ENCODE measurements at regions not wholly inside any gene's neighbourhood (a gene's known extent, or its start where the extent isn't known, plus 50 kb on each side); places are given as distances from the start of the nearest gene placed in this dataset.

DNA sequence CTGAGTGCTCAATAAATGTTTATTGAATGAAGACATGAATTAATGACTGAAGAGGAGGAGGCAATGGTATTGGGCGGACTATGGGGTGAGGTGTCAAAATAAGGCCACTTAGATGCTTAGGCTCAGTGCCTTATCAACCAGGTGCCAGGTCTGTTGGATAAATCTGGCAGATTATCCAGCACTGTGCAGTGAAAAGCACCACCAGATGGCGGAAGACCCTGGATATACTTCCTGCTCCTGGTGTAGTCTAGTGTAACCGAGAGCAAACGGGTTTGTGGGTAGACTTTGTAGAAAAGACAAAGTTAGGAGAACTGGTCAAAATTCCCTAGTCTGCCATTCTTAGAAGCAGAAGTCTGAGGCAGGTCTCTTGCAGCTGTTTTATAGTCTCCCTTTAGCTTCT lies 306.3 kb downstream of the ATP23 start:
- DNase-seq (ENCODE audit: low read depth, low spot score), result peak; percentile 1
- no peaks in the 10 kb centered on the region for H3K36me3 ChIP-seq (ENCODE audit: control insufficient read depth in 1 of 2, insufficient read depth in 2 of 2, low read length in 2 of 2)

More for the DNA sequence above, 306.3 kb downstream of the ATP23 start:
- Histone ChIP-seq H3K79me2 (ENCODE audit: insufficient read depth, low read length) (no peaks in the 10 kb centered on the region), H3K4me2 (ENCODE audit: low read length) (no peak overlapping the region), H3K4me3 (replicated peaks in 1 of 2; ENCODE audit: low read depth in 1 of 2, low read length in 2 of 2) (no peak overlapping the region), H3K9me3 (ENCODE audit: control insufficient read depth in 1 of 2, insufficient read depth in 1 of 2, low read depth in 1 of 2, low read length in 2 of 2) (no peaks in the 10 kb centered on the region), H3K9me2 (ENCODE audit: insufficient read depth) (no peaks in the 10 kb centered on the region), H2AFZ (ENCODE audit: low read depth, low read length, poor library complexity, severe bottlenecking) (no peak overlapping the region), H3K27ac (ENCODE audit: low read depth, low read length) (no peak overlapping the region), H3K9ac (ENCODE audit: low read length) (no peak overlapping the region), H4K20me1 (ENCODE audit: insufficient read depth) (no peaks in the 10 kb centered on the region), H3K4me1 (ENCODE audit: control insufficient read depth in 1 of 2, insufficient read depth in 2 of 2, low read length in 2 of 2) (no peaks in the 10 kb centered on the region), H3K27me3 (ENCODE audit: insufficient read depth, low read length) (no peaks in the 10 kb centered on the region)
- no TSS peak for BruUV-seq (replicated peaks)
- TF ChIP-seq, protein P1, sequence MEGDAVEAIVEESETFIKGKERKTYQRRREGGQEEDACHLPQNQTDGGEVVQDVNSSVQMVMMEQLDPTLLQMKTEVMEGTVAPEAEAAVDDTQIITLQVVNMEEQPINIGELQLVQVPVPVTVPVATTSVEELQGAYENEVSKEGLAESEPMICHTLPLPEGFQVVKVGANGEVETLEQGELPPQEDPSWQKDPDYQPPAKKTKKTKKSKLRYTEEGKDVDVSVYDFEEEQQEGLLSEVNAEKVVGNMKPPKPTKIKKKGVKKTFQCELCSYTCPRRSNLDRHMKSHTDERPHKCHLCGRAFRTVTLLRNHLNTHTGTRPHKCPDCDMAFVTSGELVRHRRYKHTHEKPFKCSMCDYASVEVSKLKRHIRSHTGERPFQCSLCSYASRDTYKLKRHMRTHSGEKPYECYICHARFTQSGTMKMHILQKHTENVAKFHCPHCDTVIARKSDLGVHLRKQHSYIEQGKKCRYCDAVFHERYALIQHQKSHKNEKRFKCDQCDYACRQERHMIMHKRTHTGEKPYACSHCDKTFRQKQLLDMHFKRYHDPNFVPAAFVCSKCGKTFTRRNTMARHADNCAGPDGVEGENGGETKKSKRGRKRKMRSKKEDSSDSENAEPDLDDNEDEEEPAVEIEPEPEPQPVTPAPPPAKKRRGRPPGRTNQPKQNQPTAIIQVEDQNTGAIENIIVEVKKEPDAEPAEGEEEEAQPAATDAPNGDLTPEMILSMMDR (IDR thresholded peaks at IDR 0.05 in 2 of 3, conservative IDR thresholded peaks at IDR 0.05 in 1 of 3; ENCODE audit: borderline replicate concordance in 1 of 3, insufficient read depth in 1 of 3, low read depth in 2 of 3, low read length in 2 of 3), result peak in 2 of 3 experiments; percentile 32 to 36; a peak in 4 of 6 replicates
- TF ChIP-seq RAD21 (IDR thresholded peaks at IDR 0.05; ENCODE audit: low read depth) (0 out of 2 replicates have a peak, but pooled peaks have one; percentile 26), SRF (IDR thresholded peaks at IDR 0.05; ENCODE audit: low read depth) (no peak), ELF1 (IDR thresholded peaks at IDR 0.05; ENCODE audit: borderline replicate concordance, low read depth) (no peak)
- TF ChIP-seq, protein P2, sequence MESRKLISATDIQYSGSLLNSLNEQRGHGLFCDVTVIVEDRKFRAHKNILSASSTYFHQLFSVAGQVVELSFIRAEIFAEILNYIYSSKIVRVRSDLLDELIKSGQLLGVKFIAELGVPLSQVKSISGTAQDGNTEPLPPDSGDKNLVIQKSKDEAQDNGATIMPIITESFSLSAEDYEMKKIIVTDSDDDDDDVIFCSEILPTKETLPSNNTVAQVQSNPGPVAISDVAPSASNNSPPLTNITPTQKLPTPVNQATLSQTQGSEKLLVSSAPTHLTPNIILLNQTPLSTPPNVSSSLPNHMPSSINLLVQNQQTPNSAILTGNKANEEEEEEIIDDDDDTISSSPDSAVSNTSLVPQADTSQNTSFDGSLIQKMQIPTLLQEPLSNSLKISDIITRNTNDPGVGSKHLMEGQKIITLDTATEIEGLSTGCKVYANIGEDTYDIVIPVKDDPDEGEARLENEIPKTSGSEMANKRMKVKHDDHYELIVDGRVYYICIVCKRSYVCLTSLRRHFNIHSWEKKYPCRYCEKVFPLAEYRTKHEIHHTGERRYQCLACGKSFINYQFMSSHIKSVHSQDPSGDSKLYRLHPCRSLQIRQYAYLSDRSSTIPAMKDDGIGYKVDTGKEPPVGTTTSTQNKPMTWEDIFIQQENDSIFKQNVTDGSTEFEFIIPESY (IDR thresholded peaks at IDR 0.05; ENCODE audit: extremely low read depth, insufficient replicate concordance, low read length), result no peak
- POLR2A ChIA-PET, result no interaction called here
- peak; percentile 73 for ATAC-seq
- RAD21 ChIA-PET (ENCODE audit: low non-redundant PET in 1 of 2, low total read pairs in 2 of 2, uncharacterized antibody in 2 of 2, unreplicated experiment in 2 of 2), result no interaction called here
- intact Hi-C loops (cut with micrococcal nuclease), result no loop called here
- CTCF ChIA-PET, result no interaction called here
